NCI-H2029 (cell line): ENCODE measurements at regions not wholly inside any gene's neighbourhood (a gene's known extent, or its start where the extent isn't known, plus 50 kb on each side); places are given as distances from the start of the nearest gene placed in this dataset.
"Not testable (repeated sequence)": the region's sequence is repeated elsewhere in the genome, so short reads cannot be mapped to it uniquely, and the experiment has no call there.

Source experiments
- DNase-seq: peaks from one replicate; lab custom pipeline; 2025; lab: John Stamatoyannopoulos, UW

- DNase-seq, result no peak
Observed at GRCh38 chr3:174336784-174337183, 522.4 kb upstream of the NAALADL2 start.

- no peak for DNase-seq
Observed at GRCh38 chr3:174337227-174337626, 521.9 kb upstream of the NAALADL2 start.

GRCh38 chr3:174340624-174341587, 518.2 kb upstream of the NAALADL2 start:
- DNase-seq, result no peak

- DNase-seq, result no peak
Observed at GRCh38 chr3:174342171-174342570, 517.0 kb upstream of the NAALADL2 start.

GRCh38 chr3:174342941-174343501, 516.1 kb upstream of the NAALADL2 start:
- DNase-seq, result no peak

- DNase-seq, result no peak
Observed at GRCh38 chr3:174346141-174346540, 513.0 kb upstream of the NAALADL2 start.

GRCh38 chr3:174346571-174346970, 512.6 kb upstream of the NAALADL2 start:
- DNase-seq, result no peak

- no peak for DNase-seq
Observed at GRCh38 chr3:174347474-174348138, 511.5 kb upstream of the NAALADL2 start.

- no peak for DNase-seq
Observed at GRCh38 chr3:174352227-174352626, 506.9 kb upstream of the NAALADL2 start.

- DNase-seq, result peak; percentile 29
Observed at GRCh38 chr3:174355505-174355904, 503.6 kb upstream of the NAALADL2 start.

- DNase-seq, result no peak
Observed at GRCh38 chr3:174356596-174356995, 502.5 kb upstream of the NAALADL2 start.

- no peak for DNase-seq
Observed at GRCh38 chr3:174358252-174358651, 500.9 kb upstream of the NAALADL2 start.

- DNase-seq, result no peak
Observed at GRCh38 chr3:174362556-174362955, 496.6 kb upstream of the NAALADL2 start.

GRCh38 chr3:174363256-174363655, 495.9 kb upstream of the NAALADL2 start:
- no peak for DNase-seq

GRCh38 chr3:174365796-174366195, 493.3 kb upstream of the NAALADL2 start:
- no peak for DNase-seq

GRCh38 chr3:174366904-174367303, 492.2 kb upstream of the NAALADL2 start:
- DNase-seq, result not testable (repeated sequence)

- DNase-seq, result no peak
Observed at GRCh38 chr3:174376346-174376745, 482.8 kb upstream of the NAALADL2 start.

- no peak for DNase-seq
Observed at GRCh38 chr3:174377096-174377495, 482.0 kb upstream of the NAALADL2 start.

GRCh38 chr3:174377684-174378083, 481.4 kb upstream of the NAALADL2 start:
- DNase-seq, result no peak

- DNase-seq, result no peak
Observed at GRCh38 chr3:174382878-174383277, 476.3 kb upstream of the NAALADL2 start.

GRCh38 chr3:174387736-174388135, 471.4 kb upstream of the NAALADL2 start:
- DNase-seq, result no peak

- DNase-seq, result no peak
Observed at GRCh38 chr3:174397848-174398247, 461.3 kb upstream of the NAALADL2 start.

GRCh38 chr3:174398761-174399160, 460.4 kb upstream of the NAALADL2 start:
- no peak for DNase-seq
